Loucy (cell line): ENCODE measurements at regions not wholly inside any gene's neighbourhood (a gene's known extent, or its start where the extent isn't known, plus 50 kb on each side); places are given as distances from the start of the nearest gene placed in this dataset.

Experiments
- H2AFZ ChIP-seq: fragments of 200-600 bp; sonication (generic); 2 replicates; pipeline ENCODE4 v1.6.0; 2016; ENCODE audit warnings: antibody characterized with exemption, mild to moderate bottlenecking, low read length, moderate library complexity
- H3F3A ChIP-seq: fragments of 200-600 bp; 2 replicates; pipeline ENCODE4 v1.6.0; 2016; ENCODE audit warnings: antibody characterized with exemption, low read depth, mild to moderate bottlenecking
- H3K27me3 ChIP-seq: fragments of 200-600 bp; sonication (generic); 2 replicates; pipeline ENCODE4 v1.6.1; 2014; ENCODE audit warnings: low read length, mild to moderate bottlenecking; ENCODE audit not compliant: insufficient read depth, poor library complexity, severe bottlenecking
- H3K36me3 ChIP-seq: fragments of 200-600 bp; sonication (generic); 2 replicates; pipeline ENCODE4 v1.6.1; 2016; ENCODE audit warnings: low read length; ENCODE audit not compliant: insufficient read depth
- H3K4me1 ChIP-seq: fragments of 200-600 bp; sonication (generic); 2 replicates; pipeline ENCODE4 v1.5.1; 2014; ENCODE audit warnings: low read length, mild to moderate bottlenecking; ENCODE audit not compliant: insufficient read depth, poor library complexity, severe bottlenecking
- H3K4me2 ChIP-seq: fragments of 200-600 bp; sonication (generic); 2 replicates; pipeline ENCODE4 v1.6.0; 2014; ENCODE audit warnings: antibody characterized with exemption, low read length, low read depth, mild to moderate bottlenecking; ENCODE audit not compliant: poor library complexity, severe bottlenecking
- H3K4me3 ChIP-seq: fragments of 200-600 bp; sonication (generic); 2 replicates; pipeline ENCODE4 v1.5.1; 2014; ENCODE audit warnings: low read length, mild to moderate bottlenecking, mixed read lengths; ENCODE audit not compliant: poor library complexity, severe bottlenecking
- H3K79me2 ChIP-seq: fragments of 200-600 bp; sonication (generic); 2 replicates; pipeline ENCODE4 v1.6.1; 2014; ENCODE audit warnings: low read length; ENCODE audit not compliant: insufficient read depth
- H3K9ac ChIP-seq: fragments of 200-600 bp; sonication (generic); 2 replicates; pipeline ENCODE4 v1.6.0; 2014; ENCODE audit warnings: mild to moderate bottlenecking, low read depth, low read length, moderate library complexity; ENCODE audit not compliant: poor library complexity, severe bottlenecking
- H3K9me2 ChIP-seq: fragments of 200-600 bp; sonication (generic); replicated peaks from 2 replicates; pipeline ENCODE4 v1.6.1; 2016; ENCODE audit warnings: low read depth, low read length, mixed read lengths
- H3K9me3 ChIP-seq: fragments of 200-600 bp; sonication (generic); 2 replicates; pipeline ENCODE4 v1.6.1; 2014; ENCODE audit warnings: mild to moderate bottlenecking, antibody characterized with exemption, low read length, low read depth; ENCODE audit not compliant: insufficient read depth
- H4K20me1 ChIP-seq: fragments of 200-600 bp; sonication (generic); 2 replicates; pipeline ENCODE4 v1.6.0; 2014; ENCODE audit warnings: antibody characterized with exemption, low read length, mild to moderate bottlenecking; ENCODE audit not compliant: insufficient read depth, poor library complexity, severe bottlenecking
- CTCF ChIP-seq: fragments of 200-600 bp; sonication (generic); conservative IDR thresholded peaks from 2 replicates; pipeline ENCODE4 v1.5.1; 2014; ENCODE audit warnings: mild to moderate bottlenecking, antibody characterized with exemption, low read length
- EZH2phosphoT487 ChIP-seq: fragments of 200-600 bp; IDR thresholded peaks from 2 replicates; pipeline ENCODE4 v1.6.1; 2018; ENCODE audit warnings: antibody characterized with exemption, mild to moderate bottlenecking, moderate library complexity, borderline replicate concordance

- H2AFZ ChIP-seq, result no peak overlapping the region
- H3K27me3 ChIP-seq, result no peaks in the 10 kb centered on the region
- no peaks in the 10 kb centered on the region for H3F3A ChIP-seq
- no peak overlapping the region for H3K4me2 ChIP-seq
- H3K9me2 ChIP-seq, result no peaks in the 10 kb centered on the region
- H3K9ac ChIP-seq, result no peak overlapping the region
- no peaks in the 10 kb centered on the region for H3K36me3 ChIP-seq
- H3K9me3 ChIP-seq, result no peaks in the 10 kb centered on the region
- no peak for TF ChIP-seq EZH2phosphoT487
- no peak for TF ChIP-seq CTCF
- no peaks in the 10 kb centered on the region for H4K20me1 ChIP-seq
- no peak overlapping the region for H3K4me3 ChIP-seq
- H3K4me1 ChIP-seq, result no peaks in the 10 kb centered on the region
- no peaks in the 10 kb centered on the region for H3K79me2 ChIP-seq
Measured at GRCh38 chr10:64209561-64209960, 688.4 kb downstream of the REEP3 start.

GRCh38 chr10:64210211-64210610 lies 689.0 kb downstream of the REEP3 start:
- H3K9me2 ChIP-seq, result no peaks in the 10 kb centered on the region
- H3K4me1 ChIP-seq, result no peaks in the 10 kb centered on the region
- no peak overlapping the region for H3K4me2 ChIP-seq
- H3K9ac ChIP-seq, result no peak overlapping the region
- TF ChIP-seq EZH2phosphoT487 (no peak), CTCF (no peak)
- H3K27me3 ChIP-seq, result no peaks in the 10 kb centered on the region
- H3K4me3 ChIP-seq, result no peak overlapping the region
- H2AFZ ChIP-seq, result no peak overlapping the region
- no peaks in the 10 kb centered on the region for H3K36me3 ChIP-seq
- H4K20me1 ChIP-seq, result no peaks in the 10 kb centered on the region
- no peaks in the 10 kb centered on the region for H3F3A ChIP-seq
- H3K79me2 ChIP-seq, result no peaks in the 10 kb centered on the region
- no peaks in the 10 kb centered on the region for H3K9me3 ChIP-seq

GRCh38 chr10:64211466-64211865 lies 690.3 kb downstream of the REEP3 start:
- H3K9ac ChIP-seq, result no peak overlapping the region
- no peaks in the 10 kb centered on the region for H3K9me3 ChIP-seq
- no peaks in the 10 kb centered on the region for H3F3A ChIP-seq
- H3K4me1 ChIP-seq, result no peaks in the 10 kb centered on the region
- H3K4me3 ChIP-seq, result no peak overlapping the region
- TF ChIP-seq EZH2phosphoT487 (no peak), CTCF (no peak)
- no peaks in the 10 kb centered on the region for H3K36me3 ChIP-seq
- no peaks in the 10 kb centered on the region for H3K79me2 ChIP-seq
- H3K27me3 ChIP-seq, result no peaks in the 10 kb centered on the region
- H4K20me1 ChIP-seq, result no peaks in the 10 kb centered on the region
- no peaks in the 10 kb centered on the region for H3K9me2 ChIP-seq
- H2AFZ ChIP-seq, result no peak overlapping the region
- H3K4me2 ChIP-seq, result no peak overlapping the region
